IPS DF 6.9 (cell line): ENCODE measurements at regions not wholly inside any gene's neighbourhood (a gene's known extent, or its start where the extent isn't known, plus 50 kb on each side); places are given as distances from the start of the nearest gene placed in this dataset.

ENCODE experiments used
- DNase-seq: peaks from one replicate; pipeline ENCODE4 v3.0.0-alpha.2; 2013; ENCODE audit warnings: low read depth, low spot score
- H3K27ac ChIP-seq: one replicate; pipeline ENCODE4 v1.5.1; 2013; ENCODE audit warnings: low read length, control low read depth
- H3K27me3 ChIP-seq: 2 replicates; pipeline ENCODE4 v1.6.1; 2013; ENCODE audit warnings: mild to moderate bottlenecking, low read length; ENCODE audit not compliant: control insufficient read depth, insufficient read depth
- H3K36me3 ChIP-seq: 2 replicates; pipeline ENCODE4 v1.6.1; 2013; ENCODE audit warnings: low read length; ENCODE audit not compliant: control insufficient read depth, insufficient read depth
- H3K4me1 ChIP-seq: 2 replicates; pipeline ENCODE4 v1.6.1; 2013; ENCODE audit warnings: low read length; ENCODE audit not compliant: control insufficient read depth, insufficient read depth
- H3K4me3 ChIP-seq: 2 replicates; pipeline ENCODE4 v1.5.1; 2013; ENCODE audit warnings: mild to moderate bottlenecking, low read length
- H3K9me3 ChIP-seq: 2 replicates; pipeline ENCODE4 v1.6.1; 2013; ENCODE audit warnings: low read length, inconsistent platforms; ENCODE audit not compliant: control insufficient read depth, insufficient read depth
- WGBS: extraction: QIAGEN DNeasy Blood & Tissue Kit; methylation state at CpG from one replicate; pipeline ENCODE4 v1.1.7; 2013; ENCODE audit warnings: mixed read lengths, missing lambda C conversion rate; ENCODE audit not compliant: insufficient read length, insufficient coverage; 5-methylcytosine and 5-hydroxymethylcytosine counted together

GRCh38 chr10:2478656-2479055 lies 588.7 kb upstream of the PFKP start:
- no peaks in the 10 kb centered on the region for H3K4me1 ChIP-seq
- H3K36me3 ChIP-seq = no peaks in the 10 kb centered on the region
- H3K4me3 ChIP-seq = no peak overlapping the region
- H3K27ac ChIP-seq = no peak overlapping the region
- WGBS = no CpG with 5 or more reads among the region's 2 CpGs
- no peaks in the 10 kb centered on the region for H3K27me3 ChIP-seq
- H3K9me3 ChIP-seq = no peaks in the 10 kb centered on the region
- DNase-seq = no peak

- no peaks in the 10 kb centered on the region for H3K4me1 ChIP-seq
- no peak overlapping the region for H3K4me3 ChIP-seq
- peak; percentile 81 for DNase-seq
- H3K27me3 ChIP-seq = no peaks in the 10 kb centered on the region
- H3K36me3 ChIP-seq = no peaks in the 10 kb centered on the region
- no peaks in the 10 kb centered on the region for H3K9me3 ChIP-seq
- no peak overlapping the region for H3K27ac ChIP-seq
- WGBS = no CpG with 5 or more reads among the region's 9 CpGs
Measured at GRCh38 chr10:2476812-2477553, 590.4 kb upstream of the PFKP start.

GRCh38 chr10:2476218-2476811 lies 591.0 kb upstream of the PFKP start:
- H3K27me3 ChIP-seq = no peaks in the 10 kb centered on the region
- no peak for DNase-seq
- no CpG with 5 or more reads among the region's 15 CpGs for WGBS

GRCh38 chr10:2475711-2476217 lies 591.6 kb upstream of the PFKP start:
- H3K4me1 ChIP-seq = no peaks in the 10 kb centered on the region
- H3K27ac ChIP-seq = no peak overlapping the region
- no peaks in the 10 kb centered on the region for H3K27me3 ChIP-seq
- no peaks in the 10 kb centered on the region for H3K36me3 ChIP-seq
- no peak overlapping the region for H3K4me3 ChIP-seq
- H3K9me3 ChIP-seq = no peaks in the 10 kb centered on the region
- no CpG with 5 or more reads among the region's 6 CpGs for WGBS
- no peak for DNase-seq

More at GRCh38 chr10:2476218-2476811, 591.0 kb upstream of the PFKP start:
- Histone ChIP-seq H3K27ac (no peak overlapping the region), H3K36me3 (no peaks in the 10 kb centered on the region), H3K4me1 (no peaks in the 10 kb centered on the region), H3K9me3 (no peaks in the 10 kb centered on the region), H3K4me3 (no peak overlapping the region)

- H3K27ac ChIP-seq = no peak overlapping the region
- no peak for DNase-seq
Measured at GRCh38 chr10:2471811-2472210, 595.5 kb upstream of the PFKP start.

DNA sequence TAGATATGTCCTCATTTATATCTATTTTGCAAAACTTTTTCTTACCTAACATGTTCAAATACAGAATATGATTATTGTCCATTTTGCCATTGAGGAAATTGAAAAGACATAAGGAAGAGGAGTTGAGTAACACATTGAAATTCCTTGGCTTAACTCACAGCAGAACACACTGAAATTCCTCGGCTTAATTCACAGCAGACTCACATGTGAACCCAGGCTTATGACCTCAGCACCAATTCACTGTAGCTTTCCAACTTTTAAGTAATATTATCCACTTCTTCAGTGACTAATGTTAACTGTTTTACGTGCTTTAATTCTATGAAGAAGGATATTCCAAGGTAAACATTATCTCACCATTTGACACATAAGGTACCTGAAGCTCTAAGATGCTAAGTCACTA lies 597.5 kb upstream of the PFKP start:
- no CpG with 5 or more reads among the region's 2 CpGs for WGBS
- no peaks in the 10 kb centered on the region for H3K36me3 ChIP-seq
- no peak overlapping the region for H3K27ac ChIP-seq
- H3K4me1 ChIP-seq = no peaks in the 10 kb centered on the region
- no peak for DNase-seq
- no peak overlapping the region for H3K4me3 ChIP-seq
- no peaks in the 10 kb centered on the region for H3K27me3 ChIP-seq
- H3K9me3 ChIP-seq = no peaks in the 10 kb centered on the region

More at GRCh38 chr10:2471811-2472210, 595.5 kb upstream of the PFKP start:
- Histone ChIP-seq H3K9me3 (no peaks in the 10 kb centered on the region), H3K4me1 (no peaks in the 10 kb centered on the region), H3K36me3 (no peaks in the 10 kb centered on the region), H3K4me3 (no peak overlapping the region), H3K27me3 (no peaks in the 10 kb centered on the region)
- no CpG with 5 or more reads among the region's 1 CpG for WGBS

DNA sequence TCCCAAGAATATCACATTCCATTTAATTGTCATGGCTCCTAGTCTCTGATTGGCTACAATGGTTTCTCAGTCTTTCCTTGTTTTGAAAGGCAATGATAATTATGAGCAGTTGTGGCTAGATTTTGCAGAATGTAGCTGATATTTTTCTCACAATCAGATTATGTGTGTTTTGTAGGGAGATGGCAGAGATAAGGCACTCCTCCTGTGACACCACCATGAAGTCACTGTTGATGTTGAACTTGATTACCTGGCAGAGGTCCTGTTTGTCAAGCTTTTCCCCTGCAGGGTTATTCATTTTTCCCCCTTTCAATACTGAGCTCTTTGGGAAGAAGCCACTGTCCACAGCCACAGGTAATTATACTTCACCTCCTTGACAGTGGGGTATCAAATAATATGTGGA lies 602.9 kb upstream of the PFKP start:
- Histone ChIP-seq H3K4me1 (no peaks in the 10 kb centered on the region), H3K9me3 (no peaks in the 10 kb centered on the region), H3K27ac (no peak overlapping the region), H3K27me3 (no peaks in the 10 kb centered on the region), H3K4me3 (no peak overlapping the region), H3K36me3 (no peaks in the 10 kb centered on the region)
- no peak for DNase-seq

- Histone ChIP-seq H3K9me3 (no peaks in the 10 kb centered on the region), H3K36me3 (no peaks in the 10 kb centered on the region), H3K4me3 (no peak overlapping the region), H3K27ac (no peak overlapping the region), H3K27me3 (no peaks in the 10 kb centered on the region), H3K4me1 (no peaks in the 10 kb centered on the region)
- no CpG with 5 or more reads among the region's 1 CpG for WGBS
- no peak for DNase-seq
Measured at GRCh38 chr10:2463316-2463715, 604.0 kb upstream of the PFKP start.

- no CpG with 5 or more reads among the region's 1 CpG for WGBS
- Histone ChIP-seq H3K36me3 (no peaks in the 10 kb centered on the region), H3K27ac (no peak overlapping the region), H3K27me3 (no peaks in the 10 kb centered on the region), H3K9me3 (no peaks in the 10 kb centered on the region), H3K4me1 (no peaks in the 10 kb centered on the region), H3K4me3 (no peak overlapping the region)
- DNase-seq = no peak
Measured at GRCh38 chr10:2462581-2462980, 604.8 kb upstream of the PFKP start.

GRCh38 chr10:2460812-2461211 lies 606.5 kb upstream of the PFKP start:
- DNase-seq = no peak
- Histone ChIP-seq H3K27ac (no peak overlapping the region), H3K36me3 (no peaks in the 10 kb centered on the region), H3K9me3 (no peaks in the 10 kb centered on the region), H3K4me3 (no peak overlapping the region), H3K27me3 (no peaks in the 10 kb centered on the region), H3K4me1 (no peaks in the 10 kb centered on the region)
- WGBS = no CpG with 5 or more reads among the region's 1 CpG

DNA sequence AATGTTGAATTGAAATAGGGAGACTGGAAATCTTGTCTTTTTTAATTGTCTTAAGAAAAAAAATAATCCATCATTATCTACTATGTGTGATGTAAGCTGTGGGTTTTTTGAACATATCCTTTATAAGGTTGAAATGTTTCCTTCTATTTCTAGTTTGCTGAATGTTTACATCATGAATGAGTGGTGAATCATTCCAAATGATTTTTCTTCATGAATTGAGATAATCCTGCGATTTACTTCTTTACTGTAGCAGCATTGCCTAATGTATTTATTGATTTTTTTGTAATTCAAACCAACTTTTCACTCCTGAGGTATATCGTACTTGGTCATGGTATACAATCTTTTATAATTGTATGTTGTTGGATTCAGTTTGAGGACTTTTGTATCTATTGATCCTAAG lies 607.6 kb upstream of the PFKP start:
- Histone ChIP-seq H3K36me3 (no peaks in the 10 kb centered on the region), H3K4me1 (no peaks in the 10 kb centered on the region), H3K27ac (no peak overlapping the region), H3K27me3 (no peaks in the 10 kb centered on the region), H3K9me3 (no peaks in the 10 kb centered on the region), H3K4me3 (no peak overlapping the region)
- DNase-seq = no peak
- no CpG with 5 or more reads among the region's 2 CpGs for WGBS
